GM23338 (cell line): ENCODE measurements at regions not wholly inside any gene's neighbourhood (a gene's known extent, or its start where the extent isn't known, plus 50 kb on each side); places are given as distances from the start of the nearest gene placed in this dataset.

ENCODE experiments used
- ATAC-seq: fragments of 200-7000 bp; cut with Tn5 transposase; 3 replicates; pipeline ENCODE4 v1.9.1; 2020
- DNase-seq: peaks from one replicate; pipeline ENCODE4 v3.0.0-alpha.2; 2015; ENCODE audit warnings: low spot score
- H2AFZ ChIP-seq: fragments of 200-600 bp; sonication (generic); 2 replicates; pipeline ENCODE4 v1.8.0; 2016; ENCODE audit warnings: antibody characterized with exemption, mild to moderate bottlenecking, moderate library complexity
- H3F3A ChIP-seq: fragments of 200-600 bp; sonication (generic); replicated peaks from 2 replicates; pipeline ENCODE4 v1.8.0; 2017; ENCODE audit warnings: antibody characterized with exemption, mixed run types, low read depth
- H3K27ac ChIP-seq: fragments of 200-600 bp; sonication (generic); 2 replicates; pipeline ENCODE4 v1.6.1; 2016; ENCODE audit warnings: low read depth
- H3K27me3 ChIP-seq: fragments of 200-600 bp; sonication (generic); 2 replicates; pipeline ENCODE4 v1.8.0; 2016; ENCODE audit warnings: mild to moderate bottlenecking, mixed run types, moderate library complexity; ENCODE audit not compliant: insufficient read depth
- H3K36me3 ChIP-seq: fragments of 200-600 bp; sonication (generic); 2 replicates; pipeline ENCODE4 v1.8.0; 2016; ENCODE audit warnings: mild to moderate bottlenecking; ENCODE audit not compliant: insufficient read depth
- H3K4me1 ChIP-seq: fragments of 200-600 bp; sonication (generic); 2 replicates; pipeline ENCODE4 v1.8.0; 2016; ENCODE audit warnings: mild to moderate bottlenecking, moderate library complexity; ENCODE audit not compliant: insufficient read depth
- H3K4me2 ChIP-seq: fragments of 200-600 bp; sonication (generic); 2 replicates; pipeline ENCODE4 v1.7.1; 2017; ENCODE audit warnings: mixed run types
- H3K4me3 ChIP-seq: fragments of 200-600 bp; sonication (generic); 2 replicates; pipeline ENCODE4 v1.6.1; 2016; ENCODE audit warnings: mixed run types
- H3K79me2 ChIP-seq: fragments of 200-600 bp; sonication (generic); replicated peaks from 2 replicates; pipeline ENCODE4 v1.8.0; 2017; ENCODE audit warnings: mild to moderate bottlenecking; ENCODE audit not compliant: insufficient read depth
- H3K9me2 ChIP-seq: fragments of 200-600 bp; sonication (generic); 2 replicates; pipeline ENCODE4 v1.8.0; 2017; ENCODE audit not compliant: insufficient read depth
- H4K20me1 ChIP-seq: fragments of 200-600 bp; sonication (generic); replicated peaks from 2 replicates; pipeline ENCODE4 v1.8.0; 2017; ENCODE audit warnings: mild to moderate bottlenecking; ENCODE audit not compliant: insufficient read depth
- H3K27ac Mint-ChIP-seq: 2 replicates; pipeline ENCODE4 v1.8.0; 2020; ENCODE audit warnings: inconsistent platforms, mild to moderate bottlenecking, moderate library complexity, mixed read lengths
- H3K27me3 Mint-ChIP-seq: 3 replicates; pipeline ENCODE4 v1.8.0; 2022; ENCODE audit warnings: low read depth, mild to moderate bottlenecking, moderate library complexity, mixed read lengths, inconsistent platforms; ENCODE audit not compliant: insufficient read depth, poor library complexity
- H3K36me3 Mint-ChIP-seq: 3 replicates; pipeline ENCODE4 v1.8.0; 2021; ENCODE audit warnings: low read depth, mild to moderate bottlenecking, inconsistent platforms, moderate library complexity, mixed read lengths
- H3K4me1 Mint-ChIP-seq: 3 replicates; pipeline ENCODE4 v1.8.0; 2020; ENCODE audit warnings: mild to moderate bottlenecking, inconsistent platforms, mixed read lengths
- H3K4me3 Mint-ChIP-seq: 3 replicates; pipeline ENCODE4 v1.8.0; 2021; ENCODE audit warnings: moderate library complexity, mild to moderate bottlenecking, inconsistent platforms, mixed read lengths
- H3K9me3 Mint-ChIP-seq: 3 replicates; pipeline ENCODE4 v1.8.0; 2020; ENCODE audit warnings: moderate library complexity, mild to moderate bottlenecking, inconsistent platforms, mixed read lengths
- CREB1 ChIP-seq: fragments of 250-450 bp; sonication (Bioruptor Pico); IDR thresholded peaks from 2 replicates; pipeline ENCODE4 v1.5.0; 2020; ENCODE audit warnings: low read depth, mild to moderate bottlenecking, moderate library complexity
- EZH2 ChIP-seq: fragments of 200-600 bp; sonication (generic); IDR thresholded peaks from one replicate; pipeline ENCODE4 v1.8.0; 2017; ENCODE audit warnings: antibody characterized with exemption, mild to moderate bottlenecking, low read depth; ENCODE audit not compliant: unreplicated experiment
- EZH2phosphoT487 ChIP-seq: fragments of 200-600 bp; sonication (generic); IDR thresholded peaks from one replicate; pipeline ENCODE4 v1.8.1; 2018; ENCODE audit warnings: antibody characterized with exemption; ENCODE audit not compliant: unreplicated experiment
- JUNB ChIP-seq: IDR thresholded peaks from one replicate; pipeline ENCODE4 v1.6.1; 2016; ENCODE audit warnings: antibody characterized with exemption; ENCODE audit not compliant: unreplicated experiment
- NANOG ChIP-seq: IDR thresholded peaks from 2 replicates; pipeline ENCODE4 v1.6.1; 2016; ENCODE audit warnings: antibody characterized with exemption, borderline replicate concordance
- POLR2AphosphoS5 ChIP-seq: IDR thresholded peaks from 2 replicates; pipeline ENCODE4 v1.6.1; 2016; ENCODE audit warnings: antibody characterized with exemption, low read depth
- STAT1 ChIP-seq: IDR thresholded peaks from one replicate; pipeline ENCODE4 v1.6.1; 2016; ENCODE audit warnings: antibody characterized with exemption; ENCODE audit not compliant: unreplicated experiment
- ZNF114 ChIP-seq: fragments of 250-450 bp; sonication (Bioruptor Pico); IDR thresholded peaks from 2 replicates; pipeline ENCODE4 v1.5.0; 2020; ENCODE audit warnings: mild to moderate bottlenecking, moderate library complexity
- ZNF331 ChIP-seq: fragments of 250-450 bp; sonication (Bioruptor Pico); IDR thresholded peaks from 2 replicates; pipeline ENCODE4 v1.5.0; 2020; ENCODE audit warnings: low read depth, mild to moderate bottlenecking, moderate library complexity
- TF ChIP-seq, protein P1 (sequence below), 2 experiments: fragments of 200-600 bp in 1 of 2; sonication (generic) in 1 of 2; conservative IDR thresholded peaks; 2 replicates each; pipeline versions ENCODE4 v1.5.1 to v1.6.1; 2016 to 2017; ENCODE audit warnings: antibody characterized with exemption in 2 of 2, low read depth in 2 of 2, mild to moderate bottlenecking in 2 of 2, moderate library complexity in 1 of 2
- TF ChIP-seq, protein P2 (sequence below): IDR thresholded peaks from one replicate; pipeline ENCODE4 v1.6.1; 2018; ENCODE audit warnings: antibody characterized with exemption; ENCODE audit not compliant: unreplicated experiment
- TF ChIP-seq, protein P3 (sequence below): fragments of 250-450 bp; sonication (Bioruptor Pico); IDR thresholded peaks from 2 replicates; pipeline ENCODE4 v1.5.0; 2020; ENCODE audit warnings: mild to moderate bottlenecking, moderate library complexity
- TF ChIP-seq, protein P4 (sequence below): IDR thresholded peaks from 2 replicates; pipeline ENCODE4 v1.6.1; 2016; ENCODE audit warnings: antibody characterized with exemption

DNA sequence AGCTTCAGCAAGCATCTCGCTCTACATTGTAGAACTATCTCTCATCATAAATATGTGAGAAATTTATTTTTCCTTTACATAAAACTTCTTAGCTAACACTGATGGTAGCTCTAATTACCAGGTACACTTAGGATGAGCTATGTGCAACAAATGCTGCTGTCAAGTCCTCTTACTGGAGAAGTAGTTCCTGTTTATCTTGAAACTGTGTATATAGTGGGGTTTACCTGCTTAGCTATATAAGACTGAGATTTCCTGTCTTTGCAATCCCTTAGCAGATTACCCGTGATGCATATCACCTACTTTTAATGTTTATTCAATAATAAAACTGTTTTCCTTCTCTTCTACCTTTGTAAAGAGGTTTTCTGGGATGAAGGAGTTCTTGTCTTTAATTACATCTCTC, 98.0 kb upstream of the USP15 start:
- Histone ChIP-seq H3K79me2 (no peaks in the 10 kb centered on the region), H3K27me3 (no peaks in the 10 kb centered on the region), H4K20me1 (no peaks in the 10 kb centered on the region), H3K4me3 (no peak overlapping the region), H2AFZ (no peak overlapping the region), H3K4me1 (no peaks in the 10 kb centered on the region), H3K9me2 (no peaks in the 10 kb centered on the region), H3K27ac (no peak overlapping the region), H3F3A (no peaks in the 10 kb centered on the region), H3K4me2 (no peak overlapping the region), H3K36me3 (no peaks in the 10 kb centered on the region)
- H3K9me3 Mint-ChIP-seq: no peaks in the 10 kb centered on the region
- TF ChIP-seq, protein P1, sequence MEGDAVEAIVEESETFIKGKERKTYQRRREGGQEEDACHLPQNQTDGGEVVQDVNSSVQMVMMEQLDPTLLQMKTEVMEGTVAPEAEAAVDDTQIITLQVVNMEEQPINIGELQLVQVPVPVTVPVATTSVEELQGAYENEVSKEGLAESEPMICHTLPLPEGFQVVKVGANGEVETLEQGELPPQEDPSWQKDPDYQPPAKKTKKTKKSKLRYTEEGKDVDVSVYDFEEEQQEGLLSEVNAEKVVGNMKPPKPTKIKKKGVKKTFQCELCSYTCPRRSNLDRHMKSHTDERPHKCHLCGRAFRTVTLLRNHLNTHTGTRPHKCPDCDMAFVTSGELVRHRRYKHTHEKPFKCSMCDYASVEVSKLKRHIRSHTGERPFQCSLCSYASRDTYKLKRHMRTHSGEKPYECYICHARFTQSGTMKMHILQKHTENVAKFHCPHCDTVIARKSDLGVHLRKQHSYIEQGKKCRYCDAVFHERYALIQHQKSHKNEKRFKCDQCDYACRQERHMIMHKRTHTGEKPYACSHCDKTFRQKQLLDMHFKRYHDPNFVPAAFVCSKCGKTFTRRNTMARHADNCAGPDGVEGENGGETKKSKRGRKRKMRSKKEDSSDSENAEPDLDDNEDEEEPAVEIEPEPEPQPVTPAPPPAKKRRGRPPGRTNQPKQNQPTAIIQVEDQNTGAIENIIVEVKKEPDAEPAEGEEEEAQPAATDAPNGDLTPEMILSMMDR (conservative IDR thresholded peaks at IDR 0.05; ENCODE audit: low read depth in 2 of 2): no peak
- TF ChIP-seq STAT1 (no peak), EZH2 (no peak), JUNB (no peak), EZH2phosphoT487 (no peak), ZNF114 (CRISPR knock-in tag) (no peak), CREB1 (CRISPR knock-in tag) (no peak), NANOG (no peak), POLR2AphosphoS5 (no peak), ZNF331 (CRISPR knock-in tag) (no peak)
- TF ChIP-seq, protein P2, sequence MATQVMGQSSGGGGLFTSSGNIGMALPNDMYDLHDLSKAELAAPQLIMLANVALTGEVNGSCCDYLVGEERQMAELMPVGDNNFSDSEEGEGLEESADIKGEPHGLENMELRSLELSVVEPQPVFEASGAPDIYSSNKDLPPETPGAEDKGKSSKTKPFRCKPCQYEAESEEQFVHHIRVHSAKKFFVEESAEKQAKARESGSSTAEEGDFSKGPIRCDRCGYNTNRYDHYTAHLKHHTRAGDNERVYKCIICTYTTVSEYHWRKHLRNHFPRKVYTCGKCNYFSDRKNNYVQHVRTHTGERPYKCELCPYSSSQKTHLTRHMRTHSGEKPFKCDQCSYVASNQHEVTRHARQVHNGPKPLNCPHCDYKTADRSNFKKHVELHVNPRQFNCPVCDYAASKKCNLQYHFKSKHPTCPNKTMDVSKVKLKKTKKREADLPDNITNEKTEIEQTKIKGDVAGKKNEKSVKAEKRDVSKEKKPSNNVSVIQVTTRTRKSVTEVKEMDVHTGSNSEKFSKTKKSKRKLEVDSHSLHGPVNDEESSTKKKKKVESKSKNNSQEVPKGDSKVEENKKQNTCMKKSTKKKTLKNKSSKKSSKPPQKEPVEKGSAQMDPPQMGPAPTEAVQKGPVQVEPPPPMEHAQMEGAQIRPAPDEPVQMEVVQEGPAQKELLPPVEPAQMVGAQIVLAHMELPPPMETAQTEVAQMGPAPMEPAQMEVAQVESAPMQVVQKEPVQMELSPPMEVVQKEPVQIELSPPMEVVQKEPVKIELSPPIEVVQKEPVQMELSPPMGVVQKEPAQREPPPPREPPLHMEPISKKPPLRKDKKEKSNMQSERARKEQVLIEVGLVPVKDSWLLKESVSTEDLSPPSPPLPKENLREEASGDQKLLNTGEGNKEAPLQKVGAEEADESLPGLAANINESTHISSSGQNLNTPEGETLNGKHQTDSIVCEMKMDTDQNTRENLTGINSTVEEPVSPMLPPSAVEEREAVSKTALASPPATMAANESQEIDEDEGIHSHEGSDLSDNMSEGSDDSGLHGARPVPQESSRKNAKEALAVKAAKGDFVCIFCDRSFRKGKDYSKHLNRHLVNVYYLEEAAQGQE: no peak
- TF ChIP-seq, protein P3, sequence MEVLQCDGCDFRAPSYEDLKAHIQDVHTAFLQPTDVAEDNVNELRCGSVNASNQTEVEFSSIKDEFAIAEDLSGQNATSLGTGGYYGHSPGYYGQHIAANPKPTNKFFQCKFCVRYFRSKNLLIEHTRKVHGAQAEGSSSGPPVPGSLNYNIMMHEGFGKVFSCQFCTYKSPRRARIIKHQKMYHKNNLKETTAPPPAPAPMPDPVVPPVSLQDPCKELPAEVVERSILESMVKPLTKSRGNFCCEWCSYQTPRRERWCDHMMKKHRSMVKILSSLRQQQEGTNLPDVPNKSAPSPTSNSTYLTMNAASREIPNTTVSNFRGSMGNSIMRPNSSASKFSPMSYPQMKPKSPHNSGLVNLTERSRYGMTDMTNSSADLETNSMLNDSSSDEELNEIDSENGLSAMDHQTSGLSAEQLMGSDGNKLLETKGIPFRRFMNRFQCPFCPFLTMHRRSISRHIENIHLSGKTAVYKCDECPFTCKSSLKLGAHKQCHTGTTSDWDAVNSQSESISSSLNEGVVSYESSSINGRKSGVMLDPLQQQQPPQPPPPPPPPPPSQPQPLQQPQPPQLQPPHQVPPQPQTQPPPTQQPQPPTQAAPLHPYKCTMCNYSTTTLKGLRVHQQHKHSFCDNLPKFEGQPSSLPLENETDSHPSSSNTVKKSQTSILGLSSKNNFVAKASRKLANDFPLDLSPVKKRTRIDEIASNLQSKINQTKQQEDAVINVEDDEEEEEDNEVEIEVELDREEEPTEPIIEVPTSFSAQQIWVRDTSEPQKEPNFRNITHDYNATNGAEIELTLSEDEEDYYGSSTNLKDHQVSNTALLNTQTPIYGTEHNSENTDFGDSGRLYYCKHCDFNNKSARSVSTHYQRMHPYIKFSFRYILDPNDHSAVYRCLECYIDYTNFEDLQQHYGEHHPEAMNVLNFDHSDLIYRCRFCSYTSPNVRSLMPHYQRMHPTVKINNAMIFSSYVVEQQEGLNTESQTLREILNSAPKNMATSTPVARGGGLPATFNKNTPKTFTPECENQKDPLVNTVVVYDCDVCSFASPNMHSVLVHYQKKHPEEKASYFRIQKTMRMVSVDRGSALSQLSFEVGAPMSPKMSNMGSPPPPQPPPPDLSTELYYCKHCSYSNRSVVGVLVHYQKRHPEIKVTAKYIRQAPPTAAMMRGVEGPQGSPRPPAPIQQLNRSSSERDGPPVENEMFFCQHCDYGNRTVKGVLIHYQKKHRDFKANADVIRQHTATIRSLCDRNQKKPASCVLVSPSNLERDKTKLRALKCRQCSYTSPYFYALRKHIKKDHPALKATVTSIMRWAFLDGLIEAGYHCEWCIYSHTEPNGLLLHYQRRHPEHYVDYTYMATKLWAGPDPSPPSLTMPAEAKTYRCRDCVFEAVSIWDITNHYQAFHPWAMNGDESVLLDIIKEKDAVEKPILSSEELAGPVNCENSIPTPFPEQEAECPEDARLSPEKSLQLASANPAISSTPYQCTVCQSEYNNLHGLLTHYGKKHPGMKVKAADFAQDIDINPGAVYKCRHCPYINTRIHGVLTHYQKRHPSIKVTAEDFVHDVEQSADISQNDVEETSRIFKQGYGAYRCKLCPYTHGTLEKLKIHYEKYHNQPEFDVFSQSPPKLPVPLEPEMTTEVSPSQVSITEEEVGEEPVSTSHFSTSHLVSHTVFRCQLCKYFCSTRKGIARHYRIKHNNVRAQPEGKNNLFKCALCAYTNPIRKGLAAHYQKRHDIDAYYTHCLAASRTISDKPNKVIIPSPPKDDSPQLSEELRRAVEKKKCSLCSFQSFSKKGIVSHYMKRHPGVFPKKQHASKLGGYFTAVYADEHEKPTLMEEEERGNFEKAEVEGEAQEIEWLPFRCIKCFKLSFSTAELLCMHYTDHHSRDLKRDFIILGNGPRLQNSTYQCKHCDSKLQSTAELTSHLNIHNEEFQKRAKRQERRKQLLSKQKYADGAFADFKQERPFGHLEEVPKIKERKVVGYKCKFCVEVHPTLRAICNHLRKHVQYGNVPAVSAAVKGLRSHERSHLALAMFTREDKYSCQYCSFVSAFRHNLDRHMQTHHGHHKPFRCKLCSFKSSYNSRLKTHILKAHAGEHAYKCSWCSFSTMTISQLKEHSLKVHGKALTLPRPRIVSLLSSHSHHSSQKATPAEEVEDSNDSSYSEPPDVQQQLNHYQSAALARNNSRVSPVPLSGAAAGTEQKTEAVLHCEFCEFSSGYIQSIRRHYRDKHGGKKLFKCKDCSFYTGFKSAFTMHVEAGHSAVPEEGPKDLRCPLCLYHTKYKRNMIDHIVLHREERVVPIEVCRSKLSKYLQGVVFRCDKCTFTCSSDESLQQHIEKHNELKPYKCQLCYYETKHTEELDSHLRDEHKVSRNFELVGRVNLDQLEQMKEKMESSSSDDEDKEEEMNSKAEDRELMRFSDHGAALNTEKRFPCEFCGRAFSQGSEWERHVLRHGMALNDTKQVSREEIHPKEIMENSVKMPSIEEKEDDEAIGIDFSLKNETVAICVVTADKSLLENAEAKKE: no peak
- TF ChIP-seq, protein P4, sequence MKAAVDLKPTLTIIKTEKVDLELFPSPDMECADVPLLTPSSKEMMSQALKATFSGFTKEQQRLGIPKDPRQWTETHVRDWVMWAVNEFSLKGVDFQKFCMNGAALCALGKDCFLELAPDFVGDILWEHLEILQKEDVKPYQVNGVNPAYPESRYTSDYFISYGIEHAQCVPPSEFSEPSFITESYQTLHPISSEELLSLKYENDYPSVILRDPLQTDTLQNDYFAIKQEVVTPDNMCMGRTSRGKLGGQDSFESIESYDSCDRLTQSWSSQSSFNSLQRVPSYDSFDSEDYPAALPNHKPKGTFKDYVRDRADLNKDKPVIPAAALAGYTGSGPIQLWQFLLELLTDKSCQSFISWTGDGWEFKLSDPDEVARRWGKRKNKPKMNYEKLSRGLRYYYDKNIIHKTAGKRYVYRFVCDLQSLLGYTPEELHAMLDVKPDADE: no peak
- H3K4me1 Mint-ChIP-seq: peaks cover 5% of the 10 kb centered on the region; the same call in 1 of the 3 replicates
- H3K27ac Mint-ChIP-seq: no peak overlapping the region
- DNase-seq (no peak), ATAC-seq (no peak)
- H3K4me3 Mint-ChIP-seq: no peak overlapping the region
- H3K27me3 Mint-ChIP-seq: peaks cover 3% of the 10 kb centered on the region
- H3K36me3 Mint-ChIP-seq: no peaks in the 10 kb centered on the region
